ENCODE measurements at regions not wholly inside any gene's neighbourhood (a gene's known extent, or its start where the extent isn't known, plus 50 kb on each side); places are given as distances from the start of the nearest gene placed in this dataset.

- Mint-ChIP-seq H3K27me3 (ENCODE audit: insufficient read depth, low read depth, poor library complexity) (no peaks in the 10 kb centered on the region), H3K4me1 (no peaks in the 10 kb centered on the region; the same call in 2 of the 3 replicates), H3K9me3 (peaks cover 2% of the 10 kb centered on the region; the same call in 2 of the 3 replicates), H3K4me3 (no peak overlapping the region), H3K27ac (no peak overlapping the region), H3K36me3 (ENCODE audit: low read depth) (no peaks in the 10 kb centered on the region; the same call in 2 of the 3 replicates)
- no peak overlapping the region for H3K27ac ChIP-seq (ENCODE audit: low read depth)
- no peak for DNase-seq (ENCODE audit: low spot score)
- no peaks in the 10 kb centered on the region; the same call in 1 of the 2 replicates for H3K9me2 ChIP-seq (ENCODE audit: insufficient read depth)
- TF ChIP-seq CTCF (conservative IDR thresholded peaks at IDR 0.05; ENCODE audit: low read depth in 2 of 2): no peak
- TF ChIP-seq POLR2AphosphoS5 (IDR thresholded peaks at IDR 0.05; ENCODE audit: low read depth): no peak
- no peak for TF ChIP-seq REST (IDR thresholded peaks at IDR 0.05; ENCODE audit: unreplicated experiment)
- no peak for TF ChIP-seq EZH2 (IDR thresholded peaks at IDR 0.05; ENCODE audit: low read depth, unreplicated experiment)
- TF ChIP-seq STAT1 (IDR thresholded peaks at IDR 0.05; ENCODE audit: unreplicated experiment): no peak
- TF ChIP-seq EZH2phosphoT487 (IDR thresholded peaks at IDR 0.05; ENCODE audit: unreplicated experiment): no peak
- TF ChIP-seq JUNB (IDR thresholded peaks at IDR 0.05; ENCODE audit: unreplicated experiment): no peak
- TF ChIP-seq CREB1 (CRISPR knock-in tag; IDR thresholded peaks at IDR 0.05; ENCODE audit: low read depth): no peak
- TF ChIP-seq ZNF114 (CRISPR knock-in tag; IDR thresholded peaks at IDR 0.05): no peak
- H3K36me3 ChIP-seq (ENCODE audit: insufficient read depth): no peaks in the 10 kb centered on the region
- H3K4me1 ChIP-seq (ENCODE audit: insufficient read depth): no peaks in the 10 kb centered on the region
- H3F3A ChIP-seq (replicated peaks; ENCODE audit: low read depth): no peaks in the 10 kb centered on the region
- no peaks in the 10 kb centered on the region for H4K20me1 ChIP-seq (replicated peaks; ENCODE audit: insufficient read depth)
- no peak overlapping the region for H3K4me2 ChIP-seq
- ATAC-seq: no peak
- peak overlapping the region; percentile 43; the same call in 1 of the 2 replicates for H2AFZ ChIP-seq
- no peaks in the 10 kb centered on the region for H3K27me3 ChIP-seq (ENCODE audit: insufficient read depth)
- H3K4me3 ChIP-seq: no peak overlapping the region
- H3K79me2 ChIP-seq (replicated peaks; ENCODE audit: insufficient read depth): no peaks in the 10 kb centered on the region
Observed at GRCh38 chr4:138087066-138087719, 155.0 kb downstream of the SLC7A11 start.

- Histone ChIP-seq H3K79me2 (replicated peaks; ENCODE audit: insufficient read depth) (no peaks in the 10 kb centered on the region), H3K4me1 (ENCODE audit: insufficient read depth) (no peaks in the 10 kb centered on the region), H4K20me1 (replicated peaks; ENCODE audit: insufficient read depth) (no peaks in the 10 kb centered on the region), H3F3A (replicated peaks; ENCODE audit: low read depth) (no peaks in the 10 kb centered on the region), H3K36me3 (ENCODE audit: insufficient read depth) (no peaks in the 10 kb centered on the region), H2AFZ (peak overlapping the region; percentile 43; the same call in 1 of the 2 replicates), H3K4me3 (no peak overlapping the region), H3K27me3 (ENCODE audit: insufficient read depth) (no peaks in the 10 kb centered on the region), H3K27ac (ENCODE audit: low read depth) (no peak overlapping the region), H3K9me2 (ENCODE audit: insufficient read depth) (no peaks in the 10 kb centered on the region; the same call in 1 of the 2 replicates), H3K4me2 (no peak overlapping the region)
- peaks cover 3% of the 10 kb centered on the region; the same call in 1 of the 3 replicates for H3K4me1 Mint-ChIP-seq
- no peak for ATAC-seq
- H3K27ac Mint-ChIP-seq: no peak overlapping the region
- peaks cover 2% of the 10 kb centered on the region; the same call in 2 of the 3 replicates for H3K9me3 Mint-ChIP-seq
- no peak for DNase-seq (ENCODE audit: low spot score)
- H3K27me3 Mint-ChIP-seq (ENCODE audit: insufficient read depth, low read depth, poor library complexity): no peaks in the 10 kb centered on the region
- H3K36me3 Mint-ChIP-seq (ENCODE audit: low read depth): no peaks in the 10 kb centered on the region; the same call in 2 of the 3 replicates
- H3K4me3 Mint-ChIP-seq: no peak overlapping the region
- TF ChIP-seq EZH2 (IDR thresholded peaks at IDR 0.05; ENCODE audit: low read depth, unreplicated experiment) (no peak), CTCF (conservative IDR thresholded peaks at IDR 0.05; ENCODE audit: low read depth in 2 of 2) (no peak), ETS1 (IDR thresholded peaks at IDR 0.05) (no peak), POLR2AphosphoS5 (IDR thresholded peaks at IDR 0.05; ENCODE audit: low read depth) (no peak), CREB1 (CRISPR knock-in tag; IDR thresholded peaks at IDR 0.05; ENCODE audit: low read depth) (no peak), ZNF114 (CRISPR knock-in tag; IDR thresholded peaks at IDR 0.05) (no peak), NANOG (IDR thresholded peaks at IDR 0.05; ENCODE audit: borderline replicate concordance) (no peak), ZNF331 (CRISPR knock-in tag; IDR thresholded peaks at IDR 0.05; ENCODE audit: low read depth) (no peak)
Observed at GRCh38 chr4:138086611-138087041, 155.5 kb downstream of the SLC7A11 start.
